ENCODE measurements at regions not wholly inside any gene's neighbourhood (a gene's known extent, or its start where the extent isn't known, plus 50 kb on each side); places are given as distances from the start of the nearest gene placed in this dataset.

- TF ChIP-seq SIN3A (IDR thresholded peaks at IDR 0.05; ENCODE audit: borderline replicate concordance, insufficient read depth, low read length) = no peak
- TF ChIP-seq POLR2AphosphoS5 (IDR thresholded peaks at IDR 0.05; ENCODE audit: low read depth, low read length) = no peak
- no peak for TF ChIP-seq FOXP2 (optimal IDR thresholded peaks at IDR 0.05; ENCODE audit: borderline replicate concordance, extremely low read depth, extremely low read length, insufficient read depth)
- TF ChIP-seq TAF1 (IDR thresholded peaks at IDR 0.05; ENCODE audit: borderline replicate concordance, insufficient read depth, low read length) = no peak
- no peak for TF ChIP-seq REST (IDR thresholded peaks at IDR 0.05; ENCODE audit: insufficient read depth in 1 of 2, low read depth in 2 of 2, low read length in 2 of 2)
Observed at GRCh38 chr12:13546231-13546630, 349.7 kb downstream of the EMP1 start.

- TF ChIP-seq FOXP2 (optimal IDR thresholded peaks at IDR 0.05; ENCODE audit: borderline replicate concordance, extremely low read depth, extremely low read length, insufficient read depth) = no peak
Observed at GRCh38 chr12:13539051-13539450, 342.5 kb downstream of the EMP1 start.

- TF ChIP-seq POLR2AphosphoS5 (IDR thresholded peaks at IDR 0.05; ENCODE audit: low read depth, low read length) = no peak
- TF ChIP-seq REST (IDR thresholded peaks at IDR 0.05; ENCODE audit: insufficient read depth in 1 of 2, low read depth in 2 of 2, low read length in 2 of 2) = no peak
- TF ChIP-seq SIN3A (IDR thresholded peaks at IDR 0.05; ENCODE audit: borderline replicate concordance, insufficient read depth, low read length) = no peak
- TF ChIP-seq TAF1 (IDR thresholded peaks at IDR 0.05; ENCODE audit: borderline replicate concordance, insufficient read depth, low read length) = no peak
- no peak for TF ChIP-seq FOXP2 (optimal IDR thresholded peaks at IDR 0.05; ENCODE audit: borderline replicate concordance, extremely low read depth, extremely low read length, insufficient read depth)
Observed at GRCh38 chr12:13538136-13538535, 341.6 kb downstream of the EMP1 start.

- no peak for TF ChIP-seq FOXP2 (optimal IDR thresholded peaks at IDR 0.05; ENCODE audit: borderline replicate concordance, extremely low read depth, extremely low read length, insufficient read depth)
- no peak for TF ChIP-seq SIN3A (IDR thresholded peaks at IDR 0.05; ENCODE audit: borderline replicate concordance, insufficient read depth, low read length)
- TF ChIP-seq TAF1 (IDR thresholded peaks at IDR 0.05; ENCODE audit: borderline replicate concordance, insufficient read depth, low read length) = no peak
- TF ChIP-seq REST (IDR thresholded peaks at IDR 0.05; ENCODE audit: insufficient read depth in 1 of 2, low read depth in 2 of 2, low read length in 2 of 2) = no peak
- no peak for TF ChIP-seq POLR2AphosphoS5 (IDR thresholded peaks at IDR 0.05; ENCODE audit: low read depth, low read length)
Observed at GRCh38 chr12:13537623-13538022, 341.1 kb downstream of the EMP1 start.

- TF ChIP-seq TAF1 (IDR thresholded peaks at IDR 0.05; ENCODE audit: borderline replicate concordance, insufficient read depth, low read length) (no peak), FOXP2 (optimal IDR thresholded peaks at IDR 0.05; ENCODE audit: borderline replicate concordance, extremely low read depth, extremely low read length, insufficient read depth) (no peak)
Observed at GRCh38 chr12:13536219-13536910, 339.8 kb downstream of the EMP1 start.

GRCh38 chr12:13534645-13535398 is 338.3 kb downstream of the EMP1 start:
- no peak for TF ChIP-seq POLR2AphosphoS5 (IDR thresholded peaks at IDR 0.05; ENCODE audit: low read depth, low read length)
- no peak for TF ChIP-seq SIN3A (IDR thresholded peaks at IDR 0.05; ENCODE audit: borderline replicate concordance, insufficient read depth, low read length)
- no peak for TF ChIP-seq FOXP2 (optimal IDR thresholded peaks at IDR 0.05; ENCODE audit: borderline replicate concordance, extremely low read depth, extremely low read length, insufficient read depth)
- no peak for TF ChIP-seq TAF1 (IDR thresholded peaks at IDR 0.05; ENCODE audit: borderline replicate concordance, insufficient read depth, low read length)
- no peak for TF ChIP-seq REST (IDR thresholded peaks at IDR 0.05; ENCODE audit: insufficient read depth in 1 of 2, low read depth in 2 of 2, low read length in 2 of 2)

Measured in PFSK-1 (cell line).